ENCODE measurements at regions not wholly inside any gene's neighbourhood (a gene's known extent, or its start where the extent isn't known, plus 50 kb on each side); places are given as distances from the start of the nearest gene placed in this dataset.

GRCh38 chr5:61894046-61894445 is 412.0 kb upstream of the KIF2A start:
- H4K20me1 ChIP-seq (replicated peaks; ENCODE audit: control insufficient read depth, extremely low read depth, insufficient read depth, low read length), result no peaks in the 10 kb centered on the region
- POLR2A ChIA-PET, result no interaction called here
- H3K79me2 ChIP-seq (ENCODE audit: control insufficient read depth, insufficient read depth, low read length), result no peaks in the 10 kb centered on the region
- no TSS peak for BruUV-seq (replicated peaks)
- no peaks in the 10 kb centered on the region for H3K9me1 ChIP-seq (replicated peaks; ENCODE audit: control insufficient read depth, extremely low read depth, insufficient read depth, low read length)
- no peak for FAIRE-seq
- H3K4me3 ChIP-seq (replicated peaks in 1 of 3; ENCODE audit: insufficient read depth in 1 of 3, low read depth in 1 of 3, low read length in 3 of 3), result no peak overlapping the region
- no peaks in the 10 kb centered on the region for H3K27me3 ChIP-seq (ENCODE audit: control insufficient read depth in 2 of 2, insufficient read depth in 2 of 2, low read length in 2 of 2)
- no peaks in the 10 kb centered on the region for H3K36me3 ChIP-seq (ENCODE audit: control insufficient read depth in 2 of 2, extremely low read depth in 1 of 2, insufficient read depth in 2 of 2, low read length in 2 of 2)
- H2AFZ ChIP-seq (ENCODE audit: low read depth, low read length), result no peak overlapping the region
- dilution Hi-C loops (cut with MboI; ENCODE audit: extremely low pct_ligation_motif_present, low sequenced_read_pairs), result no loop called here
- no peak overlapping the region for H3K9ac ChIP-seq (replicated peaks; ENCODE audit: extremely low read depth, insufficient read depth, low read length)
- no peak overlapping the region for H3K4me2 ChIP-seq (ENCODE audit: insufficient read depth, low read length)
- no peak overlapping the region for H3K27ac ChIP-seq (ENCODE audit: insufficient read depth, low read depth, low read length)
- no peak for DNase-seq (ENCODE audit: low read depth, low spot score)
- H3K4me1 ChIP-seq (ENCODE audit: control insufficient read depth, extremely low read depth, insufficient read depth, low read length), result no peaks in the 10 kb centered on the region
- CTCF ChIA-PET, result no interaction called here
- intact Hi-C loops (cut with micrococcal nuclease), result no loop called here
- no peaks in the 10 kb centered on the region for H3K9me3 ChIP-seq (replicated peaks; ENCODE audit: control insufficient read depth, insufficient read depth, low read length)
- no peak for TF ChIP-seq MAX (IDR thresholded peaks at IDR 0.05; ENCODE audit: insufficient read depth, insufficient read length)
- TF ChIP-seq EZH2 (IDR thresholded peaks at IDR 0.05; ENCODE audit: borderline replicate concordance, low read depth, low read length, severe bottlenecking), result no peak
- TF ChIP-seq FOS (IDR thresholded peaks at IDR 0.05; ENCODE audit: borderline replicate concordance, insufficient read depth, low read length), result no peak
- no peak for TF ChIP-seq POLR2AphosphoS5 (IDR thresholded peaks at IDR 0.05; ENCODE audit: insufficient read depth, low read depth, low read length)
- TF ChIP-seq MYC (IDR thresholded peaks at IDR 0.05; ENCODE audit: low read depth, low read length), result no peak
- TF ChIP-seq CTCF (IDR thresholded peaks at IDR 0.05; ENCODE audit: extremely low read depth in 1 of 2, insufficient read depth in 1 of 2, low read depth in 1 of 2, low read length in 2 of 2), result no peak
- no peak for TF ChIP-seq GATA2 (IDR thresholded peaks at IDR 0.05; ENCODE audit: insufficient read depth, insufficient read length, low read depth, low read length)
- TF ChIP-seq POLR2A (IDR thresholded peaks at IDR 0.05; ENCODE audit: low read depth, low read length), result no peak
- TF ChIP-seq JUN (IDR thresholded peaks at IDR 0.05; ENCODE audit: borderline replicate concordance, insufficient read depth, insufficient read length, low read depth), result no peak
